ENCODE measurements at regions not wholly inside any gene's neighbourhood (a gene's known extent, or its start where the extent isn't known, plus 50 kb on each side); places are given as distances from the start of the nearest gene placed in this dataset.
"Not testable (repeated sequence)": the region's sequence is repeated elsewhere in the genome, so short reads cannot be mapped to it uniquely, and the experiment has no call there.

- DNase-seq (ENCODE audit: low read depth in 2 of 3, low spot score in 1 of 3), result no peak
Measured at GRCh38 chr15:100720406-100720967, 118.1 kb downstream of the ASB7 start.

- DNase-seq (ENCODE audit: low read depth in 2 of 3, low spot score in 1 of 3), result no peak
Measured at GRCh38 chr15:100721758-100722550, 119.6 kb downstream of the ASB7 start.

- no peak for DNase-seq (ENCODE audit: low read depth in 2 of 3, low spot score in 1 of 3)
Measured at GRCh38 chr15:100722551-100723314, 120.3 kb downstream of the ASB7 start.

DNA sequence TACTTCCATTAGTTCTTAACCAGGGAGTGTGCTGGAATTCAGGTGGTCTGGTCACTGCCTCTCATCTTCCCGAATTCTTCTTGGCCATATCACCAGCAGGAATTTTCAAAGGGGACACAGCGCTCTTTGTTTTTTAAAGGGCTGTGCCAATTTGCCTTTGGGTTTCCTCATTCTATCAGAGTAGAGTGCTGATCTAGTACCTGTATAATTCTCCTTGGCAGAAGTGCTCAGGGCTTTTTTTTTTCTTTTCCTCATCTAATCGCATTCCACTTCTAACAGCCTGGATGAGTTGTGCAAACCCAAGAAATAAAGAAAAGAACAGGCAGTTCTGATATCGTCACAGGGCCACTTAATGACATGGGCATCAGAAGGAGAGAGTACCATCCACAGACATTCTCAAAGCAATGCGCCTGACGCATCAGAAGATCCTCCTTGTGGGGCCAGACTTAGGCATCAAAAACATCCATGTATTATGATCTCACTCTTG, 121.0 kb downstream of the ASB7 start:
- no peak for DNase-seq (ENCODE audit: low read depth in 2 of 3, low spot score in 1 of 3)

- DNase-seq (ENCODE audit: low read depth in 2 of 3, low spot score in 1 of 3), result no peak
Measured at GRCh38 chr15:100725121-100726069, 123.0 kb downstream of the ASB7 start.

DNA sequence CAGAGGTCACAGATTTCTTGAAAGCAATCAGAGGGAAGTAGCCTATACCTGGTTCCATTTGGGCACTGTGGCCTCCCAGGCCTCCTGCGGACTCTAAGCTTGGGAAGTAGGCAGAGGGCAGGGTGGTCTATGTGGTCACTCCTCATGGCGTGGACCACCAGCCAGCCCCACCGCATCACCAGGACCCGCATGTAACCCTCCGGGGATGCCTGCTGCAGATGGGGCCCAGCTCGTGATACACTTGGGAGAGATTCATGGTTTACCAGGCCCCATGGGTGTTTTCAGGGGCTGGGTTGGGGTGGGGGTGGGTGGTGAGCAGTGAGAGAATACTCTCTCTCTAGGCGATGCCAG, 123.7 kb downstream of the ASB7 start:
- no peak for DNase-seq (ENCODE audit: low read depth in 2 of 3, low spot score in 1 of 3)

DNA sequence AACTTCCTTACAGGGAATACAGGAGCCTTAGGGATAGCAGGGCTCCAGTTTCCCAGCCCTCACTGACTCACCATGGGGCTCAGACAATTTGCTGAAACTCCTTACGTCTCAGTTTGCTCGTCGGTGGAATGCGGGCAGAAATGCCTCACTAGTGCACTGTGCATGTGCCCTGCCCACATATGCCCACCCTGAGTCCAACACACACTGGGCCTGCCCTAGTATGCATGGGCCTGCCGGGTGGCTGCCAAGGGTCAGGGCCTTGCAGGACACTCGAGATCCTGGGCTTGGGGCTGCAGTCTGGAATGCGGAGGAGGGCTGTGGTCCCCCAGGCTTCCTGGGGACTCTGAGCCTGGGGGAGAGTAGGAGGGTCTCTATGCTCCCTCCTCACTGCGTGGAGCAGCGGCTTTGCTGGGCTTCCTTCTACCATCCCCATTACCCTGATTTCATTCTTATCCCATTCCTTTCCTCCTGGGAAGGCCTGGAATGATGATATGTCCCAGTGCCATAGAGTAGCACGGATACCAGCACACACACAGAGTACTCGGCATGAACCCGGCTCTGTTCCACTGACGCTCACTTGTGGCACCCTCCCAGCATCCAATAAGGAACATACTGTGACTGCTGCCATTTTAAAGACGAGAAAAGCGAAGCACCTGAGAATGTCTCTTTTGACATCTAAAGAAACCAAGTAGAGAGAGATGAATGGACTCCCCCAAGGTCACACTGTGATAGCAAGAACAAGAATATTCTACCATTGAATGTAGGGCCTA, 124.2 kb downstream of the ASB7 start:
- DNase-seq (ENCODE audit: low read depth in 2 of 3, low spot score in 1 of 3), result no peak

- DNase-seq (ENCODE audit: low read depth in 2 of 3, low spot score in 1 of 3), result no peak
Measured at GRCh38 chr15:100727291-100727851, 125.0 kb downstream of the ASB7 start.

DNA sequence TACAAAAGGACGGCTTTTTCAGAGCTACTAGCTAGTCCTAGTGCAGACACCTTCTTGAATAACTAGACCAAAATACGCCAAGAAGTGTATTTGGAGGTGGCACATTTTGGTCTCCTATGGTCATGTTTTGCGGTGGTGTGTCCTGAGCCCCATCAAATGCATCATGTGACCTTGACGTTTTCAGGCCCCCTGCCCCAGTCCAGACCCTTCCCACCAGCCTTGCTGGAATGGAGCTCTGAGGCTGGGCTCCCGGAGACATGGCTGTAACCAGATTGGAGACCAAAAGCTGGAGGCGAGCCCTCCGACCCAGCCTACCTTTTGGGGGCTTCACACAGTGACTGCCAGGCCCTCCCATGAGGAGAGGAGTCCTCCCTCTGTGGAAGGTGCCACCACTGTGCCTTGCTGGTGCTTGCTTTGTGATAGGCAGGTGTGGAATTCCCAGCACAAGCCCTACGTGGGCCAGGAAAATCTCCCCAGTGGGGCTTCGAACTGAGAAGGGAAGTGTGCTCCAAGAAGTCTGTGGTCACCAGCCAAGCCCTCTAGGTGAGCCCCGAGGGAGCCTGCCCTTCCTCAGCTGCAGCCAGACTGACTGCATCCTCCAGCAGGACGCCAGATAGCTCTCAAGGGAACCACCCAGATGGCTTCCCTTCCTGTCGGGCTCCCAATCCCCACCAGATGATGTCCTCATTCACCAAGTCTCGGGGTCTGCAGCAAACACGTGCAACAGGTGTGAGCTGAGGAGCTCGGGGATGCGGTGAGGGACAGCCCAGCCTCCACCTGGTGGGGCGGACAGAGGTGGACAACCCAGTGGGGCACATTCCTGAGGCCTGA, 126.2 kb downstream of the ASB7 start:
- DNase-seq (ENCODE audit: low read depth in 2 of 3, low spot score in 1 of 3), result no peak

DNA sequence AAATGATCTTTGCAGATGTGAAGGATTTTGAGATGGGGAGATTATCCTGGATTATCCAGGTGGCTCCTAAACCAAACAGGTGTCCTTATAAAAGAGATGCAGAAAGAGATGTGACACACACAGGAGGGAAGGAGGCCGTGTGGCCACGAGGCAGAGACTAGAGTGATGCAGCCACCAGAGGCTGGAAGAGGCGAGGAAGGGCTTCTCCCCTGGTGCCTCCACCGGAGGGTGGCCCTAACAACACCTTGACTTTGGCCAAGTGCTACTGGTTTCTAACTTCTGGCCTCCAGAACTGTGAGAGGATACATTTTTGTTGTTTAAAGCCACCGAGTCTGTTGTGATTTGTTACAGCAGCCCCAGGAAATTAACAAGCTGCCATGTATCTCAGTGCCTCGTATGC, 127.1 kb downstream of the ASB7 start:
- no peak for DNase-seq (ENCODE audit: low read depth in 2 of 3, low spot score in 1 of 3)

DNA sequence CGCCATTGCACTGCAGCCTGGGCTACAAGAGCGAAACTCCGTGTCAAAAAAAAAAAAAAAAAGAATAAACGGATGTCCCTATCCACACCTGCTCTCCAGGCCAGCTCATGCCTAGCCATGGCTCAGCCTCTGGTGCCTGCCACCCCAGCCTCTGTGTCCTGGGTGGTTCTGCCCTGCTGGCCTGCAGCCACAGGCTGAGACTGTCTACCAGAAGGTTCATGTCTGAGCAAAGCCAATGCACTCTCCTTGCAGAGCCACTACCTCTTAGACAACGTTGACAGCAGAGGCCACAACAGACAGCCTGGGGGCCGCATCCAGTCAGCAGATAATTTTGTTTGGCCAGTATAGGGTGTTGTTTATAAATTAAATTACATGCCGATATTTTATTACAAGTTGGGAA, 127.7 kb downstream of the ASB7 start:
- DNase-seq (ENCODE audit: low read depth in 2 of 3, low spot score in 1 of 3), result no peak

DNA sequence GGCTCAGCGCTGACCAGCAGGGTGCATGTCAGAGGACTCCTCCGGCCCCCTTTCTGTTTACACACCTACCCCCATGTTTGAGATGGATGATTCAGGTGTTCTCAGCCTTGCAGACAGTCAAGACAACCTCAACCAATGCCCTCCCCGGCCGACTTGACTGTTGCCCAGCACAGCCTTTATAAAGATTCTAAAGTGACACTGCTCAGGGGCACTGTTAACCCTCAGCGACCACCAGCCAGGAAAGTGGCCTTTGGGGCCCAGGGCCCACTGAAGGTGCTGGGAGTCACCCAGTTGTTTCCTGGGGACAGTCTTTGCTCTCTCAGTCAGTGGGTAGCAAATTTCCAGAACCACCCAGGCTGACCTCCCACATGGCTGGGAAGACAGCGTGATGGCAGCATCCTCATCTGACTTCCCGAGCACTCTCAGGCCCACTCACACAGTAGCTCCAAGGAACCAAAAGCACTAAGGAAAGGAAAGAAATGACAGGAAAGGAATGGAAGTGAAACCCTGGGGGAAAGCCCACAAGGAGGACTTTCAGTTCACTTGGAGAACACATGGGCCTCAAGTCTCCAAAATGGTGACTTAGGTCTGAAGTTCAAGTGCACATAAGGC, 128.4 kb downstream of the ASB7 start:
- no peak for DNase-seq (ENCODE audit: low read depth in 2 of 3, low spot score in 1 of 3)

DNA sequence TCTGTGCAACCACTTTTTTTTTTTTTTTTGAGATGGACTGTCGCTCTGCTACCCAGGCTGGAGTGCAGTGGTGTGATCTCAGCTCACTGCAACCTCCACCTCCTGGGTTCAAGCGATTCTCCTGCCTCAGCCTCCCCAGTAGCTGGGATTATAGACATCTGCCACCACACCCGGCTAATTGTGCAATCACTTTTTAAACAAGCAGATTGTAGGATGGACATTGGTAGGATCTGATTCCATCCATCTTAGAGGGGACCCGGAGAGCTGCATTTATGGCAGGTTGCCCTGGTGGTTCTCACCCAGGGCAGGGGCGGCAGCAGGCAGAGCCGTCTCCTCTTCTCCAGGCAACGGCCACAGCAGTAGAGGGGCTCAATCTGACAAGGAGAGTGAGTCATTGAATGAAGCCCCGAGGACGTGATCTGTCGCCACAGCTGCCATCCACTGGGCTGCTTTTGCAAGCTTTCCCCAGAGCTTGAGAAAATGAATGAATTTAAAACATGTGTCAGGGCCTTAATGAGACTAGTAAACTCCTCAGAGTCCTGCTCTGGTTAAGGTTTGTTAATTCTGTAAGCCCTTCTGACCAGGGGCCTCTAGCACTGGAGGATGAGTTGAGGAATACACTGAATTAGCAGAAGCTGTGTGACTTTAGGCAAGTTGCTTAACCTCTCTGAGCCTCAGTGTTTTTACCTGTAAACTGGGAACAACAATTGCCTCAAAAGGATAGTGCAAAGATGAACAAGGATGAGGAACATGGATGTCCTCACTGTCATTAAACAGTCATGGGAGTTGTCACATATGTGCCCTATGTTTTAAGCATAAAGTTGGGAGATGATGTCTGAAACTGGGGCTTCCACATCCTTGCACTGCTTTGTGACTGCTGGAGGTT, 129.1 kb downstream of the ASB7 start:
- no peak for DNase-seq (ENCODE audit: low read depth in 2 of 3, low spot score in 1 of 3)

DNA sequence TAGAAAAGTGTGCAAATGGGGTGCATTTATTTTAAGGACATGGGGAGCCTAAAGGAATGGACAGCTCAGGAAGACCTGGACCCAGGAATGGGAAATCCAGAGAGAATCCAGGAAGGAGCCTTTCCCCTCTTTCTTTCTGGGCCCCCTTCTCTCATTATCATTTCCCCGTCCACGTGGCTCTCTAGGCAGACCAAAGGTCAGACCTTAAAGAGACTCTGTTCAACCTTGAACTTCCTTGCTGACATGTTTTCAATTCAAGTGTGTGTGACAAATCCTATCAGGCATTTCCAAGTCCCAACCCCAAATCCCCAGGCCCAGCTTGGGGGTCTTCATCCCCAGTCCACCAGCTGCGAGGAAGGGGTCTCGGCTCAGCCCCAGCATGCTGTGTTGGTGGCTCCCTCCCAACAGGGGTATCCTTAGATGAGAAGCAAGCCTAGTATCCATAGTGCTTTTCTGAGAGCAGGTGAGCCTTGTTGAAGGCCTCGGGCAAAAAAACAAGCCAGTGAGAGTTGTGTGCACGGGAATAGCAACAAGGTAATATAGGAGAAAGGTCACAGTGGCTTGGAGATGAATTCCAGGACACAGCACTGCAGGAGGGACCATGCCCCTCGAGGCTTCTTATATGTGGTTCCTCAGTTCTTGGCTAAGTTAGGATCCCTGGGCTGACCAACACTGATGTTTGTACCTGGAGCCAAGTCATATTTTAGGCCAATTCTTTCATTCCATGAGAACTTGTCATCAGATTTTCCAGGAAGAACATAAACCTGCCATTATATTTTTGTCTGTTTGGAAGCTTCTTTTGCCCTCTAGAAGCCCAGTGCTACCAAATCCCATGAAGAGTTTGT, 130.0 kb downstream of the ASB7 start:
- DNase-seq (ENCODE audit: low read depth in 2 of 3, low spot score in 1 of 3), result no peak

DNA sequence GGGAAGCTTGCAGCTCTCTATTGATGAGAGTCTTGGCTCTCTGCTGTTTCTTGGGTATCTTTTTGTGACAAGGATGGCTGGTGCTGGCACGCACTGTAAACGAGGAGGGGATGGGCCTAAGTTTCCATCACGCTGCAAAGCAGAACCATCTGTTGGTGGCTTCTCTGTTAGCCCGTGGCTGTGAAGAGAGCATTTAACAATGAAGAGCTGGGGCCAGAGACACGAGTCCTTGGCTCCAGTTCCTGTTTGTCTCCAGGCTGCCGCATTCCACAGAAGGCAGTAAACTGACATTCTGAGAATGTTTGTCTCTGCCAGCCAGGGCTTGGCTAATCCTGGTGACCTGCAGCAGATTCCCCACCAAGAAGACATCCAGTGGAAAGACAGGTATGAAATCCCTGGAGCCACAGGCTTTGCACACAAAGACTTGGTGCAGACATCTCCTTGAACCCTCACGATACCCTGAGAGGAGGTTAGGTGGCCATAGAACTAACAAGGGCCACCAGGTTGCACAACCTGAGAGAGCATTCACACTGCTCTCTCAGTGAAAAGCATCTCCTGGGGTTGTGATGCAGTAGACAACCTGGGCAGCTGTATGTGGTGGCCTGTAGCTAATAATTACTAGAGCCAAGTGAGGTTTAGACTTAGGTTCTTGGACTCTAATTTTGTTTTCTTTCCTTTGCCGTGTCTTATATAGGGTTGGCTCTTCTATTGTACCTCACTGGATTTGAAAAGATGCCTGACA, 130.9 kb downstream of the ASB7 start:
- DNase-seq (ENCODE audit: low read depth in 2 of 3, low spot score in 1 of 3), result no peak

DNA sequence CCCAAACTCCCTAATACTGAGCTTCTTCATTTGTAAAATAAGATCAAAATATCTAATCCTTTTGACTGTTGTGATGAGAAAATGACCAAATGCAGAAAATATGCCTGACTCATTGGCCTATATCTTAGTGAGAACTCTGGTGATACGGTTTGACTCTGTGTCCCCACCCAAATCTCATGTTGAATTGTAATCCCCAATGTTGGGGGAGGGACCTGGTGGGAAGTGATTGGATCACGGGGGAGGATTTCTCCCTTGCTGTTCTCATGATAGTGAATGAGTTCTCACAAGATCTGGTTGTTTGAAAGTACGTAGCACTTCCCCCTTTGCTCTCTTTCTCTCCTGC, 131.4 kb downstream of the ASB7 start:
- DNase-seq (ENCODE audit: low read depth in 2 of 3, low spot score in 1 of 3), result not testable (repeated sequence)

Measured in stimulated activated CD4-positive, alpha-beta T cell treated with anti-CD3 and anti-CD28 coated beads, Interleukin-12 subunit alpha, Interleukin-12 subunit beta, amount 100 ng/mL, for 48 hours (primary cell).